GM12878 (cell line): ENCODE measurements at regions not wholly inside any gene's neighbourhood (a gene's known extent, or its start where the extent isn't known, plus 50 kb on each side); places are given as distances from the start of the nearest gene placed in this dataset.
"Not testable (repeated sequence)": the region's sequence is repeated elsewhere in the genome, so short reads cannot be mapped to it uniquely, and the experiment has no call there.

ENCODE experiments used
- ATAC-seq: fragments of 200-7000 bp; cut with Tn5 transposase; 3 replicates; pipeline ENCODE4 v1.9.1; 2020; ENCODE audit warnings: mild to moderate bottlenecking, moderate library complexity
- BruUV-seq: library from RNA; stranded (reverse); fragments of 400-500 nt; replicated peaks from 2 replicates; lab custom pipeline; 2021; lab: Mats Ljungman, UMichigan
- CTCF ChIA-PET: fragments of 300-600 bp; sonication (Branson Sonifier 250); formaldehyde crosslinking; extraction: SDS; loops from one replicate; lab custom pipeline; 2021; ENCODE audit warnings: inconsistent platforms; lab: Yijun Ruan, JAX
- POLR2A ChIA-PET: fragments of 350-600 bp; formaldehyde crosslinking; extraction: SDS; loops from one replicate; lab custom pipeline; 2021; ENCODE audit warnings: inconsistent platforms; lab: Charles Lee
- RAD21 ChIA-PET: fragments of 300-600 bp; sonication (Branson Sonifier 250); formaldehyde crosslinking; loops from one replicate; lab custom pipeline; 2023; ENCODE audit warnings: antibody characterized with exemption; ENCODE audit not compliant: unreplicated experiment; lab: Charles Lee
- SMC1A ChIA-PET: fragments of 300-600 bp; sonication (Branson Sonifier 250); formaldehyde crosslinking; loops from one replicate; lab custom pipeline; 2023; ENCODE audit not compliant: unreplicated experiment, uncharacterized antibody; lab: Charles Lee
- DNase-seq: peaks from one replicate; pipeline ENCODE4 v3.0.0-alpha.2; 2011; ENCODE audit warnings: low read depth, low spot score
- FAIRE-seq: peaks from 3 replicates; lab custom pipeline; 2011; peaks lifted over from hg19 to GRCh38; lab: Jason Lieb, UNC
- H2AFZ ChIP-seq: 2 replicates; pipeline ENCODE4 v1.6.0; 2011; ENCODE audit warnings: low read depth, low read length, control low read depth; ENCODE audit not compliant: control insufficient read depth
- H3K27ac ChIP-seq: 2 replicates; pipeline ENCODE4 v1.5.1; 2011; ENCODE audit warnings: control low read depth; ENCODE audit not compliant: control insufficient read depth, insufficient read depth
- H3K27me3 ChIP-seq, 2 experiments: replicated peaks in 1 of 2; 2 replicates each; pipeline versions ENCODE4 v1.6.0 to v1.6.1; 2011; ENCODE audit warnings: low read length in 1 of 2; ENCODE audit not compliant: control insufficient read depth in 2 of 2, insufficient read depth in 2 of 2
- H3K36me3 ChIP-seq, 2 experiments: 2 replicates each; pipeline ENCODE4 v1.5.1; 2011; ENCODE audit warnings: low read length in 1 of 2; ENCODE audit not compliant: control insufficient read depth in 2 of 2, insufficient read depth in 2 of 2
- H3K4me1 ChIP-seq: 2 replicates; pipeline ENCODE4 v1.6.1; 2011; ENCODE audit warnings: mild to moderate bottlenecking, low read length, moderate library complexity, mixed read lengths; ENCODE audit not compliant: control insufficient read depth, insufficient read depth
- H3K4me2 ChIP-seq: 2 replicates; pipeline ENCODE4 v1.6.0; 2011; ENCODE audit warnings: control low read depth; ENCODE audit not compliant: control insufficient read depth, insufficient read depth
- H3K4me3 ChIP-seq: fragments of 200-600 bp; sonication (generic); 2 replicates; pipeline ENCODE4 v1.5.1; 2016
- H3K79me2 ChIP-seq: 2 replicates; pipeline ENCODE4 v1.6.0; 2011; ENCODE audit warnings: low read length; ENCODE audit not compliant: control insufficient read depth, insufficient read depth
- H3K9ac ChIP-seq: 2 replicates; pipeline ENCODE4 v1.8.0; 2011; ENCODE audit warnings: low read length, control low read depth, mixed read lengths; ENCODE audit not compliant: control insufficient read depth, insufficient read depth
- H3K9me3 ChIP-seq: replicated peaks from 3 replicates; pipeline ENCODE4 v1.5.1; 2011; ENCODE audit warnings: mild to moderate bottlenecking, low read length; ENCODE audit not compliant: control insufficient read depth, insufficient read depth
- H4K20me1 ChIP-seq: 2 replicates; pipeline ENCODE4 v1.6.0; 2011; ENCODE audit not compliant: control insufficient read depth, insufficient read depth
- WGBS: methylation state at CpG from one replicate; pipeline ENCODE4 v1.1.6; 2016; ENCODE audit warnings: low lambda C conversion rate; ENCODE audit not compliant: insufficient replicate concordance, insufficient coverage; ENCODE audit errors: missing lambda C conversion rate; 5-methylcytosine and 5-hydroxymethylcytosine counted together
- in situ Hi-C: fragments of 300-500 bp; cut with MboI; formaldehyde crosslinking; loops from 9 replicates; pipeline ENCODE4 v1.14.3; 2018; ENCODE audit warnings: mixed read lengths
- intact Hi-C: fragments of 100-400 bp; cut with micrococcal nuclease; formaldehyde crosslinking; loops from one replicate; pipeline ENCODE4 v1.14.2; 2022; ENCODE audit not compliant: unreplicated experiment
- TF ChIP-seq, protein P1 (sequence below): fragments of 450-650 bp; formaldehyde crosslinking; IDR thresholded peaks from 2 replicates; pipeline ENCODE4 v1.4.0; 2020; ENCODE audit warnings: mild to moderate bottlenecking, moderate library complexity
- TF ChIP-seq, protein P2 (sequence below): IDR thresholded peaks from 2 replicates; pipeline ENCODE4 v1.6.1; 2011; ENCODE audit warnings: low read depth, low read length, improper control_type of control experiment, borderline replicate concordance

DNA sequence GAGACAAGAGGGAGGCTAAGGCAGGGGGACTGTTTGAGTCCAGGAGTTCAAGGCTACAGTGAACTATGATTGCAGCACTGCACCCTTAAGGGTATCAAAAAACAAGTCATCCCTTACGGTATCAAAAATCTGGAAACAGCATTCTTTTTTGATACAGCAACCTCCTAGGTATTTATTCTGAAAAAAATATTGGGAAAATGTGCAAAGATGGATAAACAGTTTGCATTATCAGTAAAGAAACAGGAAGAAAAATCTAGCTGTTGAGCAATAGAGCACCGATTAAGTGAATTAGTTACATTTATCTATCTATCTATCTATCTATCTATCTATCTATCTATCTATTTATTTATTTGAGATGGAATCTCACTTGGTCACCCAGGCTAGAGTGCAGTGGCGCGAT lies 56.7 kb upstream of the SCAF4 start (continued):
- TF ChIP-seq, protein P1, sequence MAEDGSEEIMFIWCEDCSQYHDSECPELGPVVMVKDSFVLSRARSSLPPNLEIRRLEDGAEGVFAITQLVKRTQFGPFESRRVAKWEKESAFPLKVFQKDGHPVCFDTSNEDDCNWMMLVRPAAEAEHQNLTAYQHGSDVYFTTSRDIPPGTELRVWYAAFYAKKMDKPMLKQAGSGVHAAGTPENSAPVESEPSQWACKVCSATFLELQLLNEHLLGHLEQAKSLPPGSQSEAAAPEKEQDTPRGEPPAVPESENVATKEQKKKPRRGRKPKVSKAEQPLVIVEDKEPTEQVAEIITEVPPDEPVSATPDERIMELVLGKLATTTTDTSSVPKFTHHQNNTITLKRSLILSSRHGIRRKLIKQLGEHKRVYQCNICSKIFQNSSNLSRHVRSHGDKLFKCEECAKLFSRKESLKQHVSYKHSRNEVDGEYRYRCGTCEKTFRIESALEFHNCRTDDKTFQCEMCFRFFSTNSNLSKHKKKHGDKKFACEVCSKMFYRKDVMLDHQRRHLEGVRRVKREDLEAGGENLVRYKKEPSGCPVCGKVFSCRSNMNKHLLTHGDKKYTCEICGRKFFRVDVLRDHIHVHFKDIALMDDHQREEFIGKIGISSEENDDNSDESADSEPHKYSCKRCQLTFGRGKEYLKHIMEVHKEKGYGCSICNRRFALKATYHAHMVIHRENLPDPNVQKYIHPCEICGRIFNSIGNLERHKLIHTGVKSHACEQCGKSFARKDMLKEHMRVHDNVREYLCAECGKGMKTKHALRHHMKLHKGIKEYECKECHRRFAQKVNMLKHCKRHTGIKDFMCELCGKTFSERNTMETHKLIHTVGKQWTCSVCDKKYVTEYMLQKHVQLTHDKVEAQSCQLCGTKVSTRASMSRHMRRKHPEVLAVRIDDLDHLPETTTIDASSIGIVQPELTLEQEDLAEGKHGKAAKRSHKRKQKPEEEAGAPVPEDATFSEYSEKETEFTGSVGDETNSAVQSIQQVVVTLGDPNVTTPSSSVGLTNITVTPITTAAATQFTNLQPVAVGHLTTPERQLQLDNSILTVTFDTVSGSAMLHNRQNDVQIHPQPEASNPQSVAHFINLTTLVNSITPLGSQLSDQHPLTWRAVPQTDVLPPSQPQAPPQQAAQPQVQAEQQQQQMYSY (CRISPR knock-in tag): no peak
- TF ChIP-seq, protein P2, sequence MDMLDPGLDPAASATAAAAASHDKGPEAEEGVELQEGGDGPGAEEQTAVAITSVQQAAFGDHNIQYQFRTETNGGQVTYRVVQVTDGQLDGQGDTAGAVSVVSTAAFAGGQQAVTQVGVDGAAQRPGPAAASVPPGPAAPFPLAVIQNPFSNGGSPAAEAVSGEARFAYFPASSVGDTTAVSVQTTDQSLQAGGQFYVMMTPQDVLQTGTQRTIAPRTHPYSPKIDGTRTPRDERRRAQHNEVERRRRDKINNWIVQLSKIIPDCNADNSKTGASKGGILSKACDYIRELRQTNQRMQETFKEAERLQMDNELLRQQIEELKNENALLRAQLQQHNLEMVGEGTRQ: no peak

DNA sequence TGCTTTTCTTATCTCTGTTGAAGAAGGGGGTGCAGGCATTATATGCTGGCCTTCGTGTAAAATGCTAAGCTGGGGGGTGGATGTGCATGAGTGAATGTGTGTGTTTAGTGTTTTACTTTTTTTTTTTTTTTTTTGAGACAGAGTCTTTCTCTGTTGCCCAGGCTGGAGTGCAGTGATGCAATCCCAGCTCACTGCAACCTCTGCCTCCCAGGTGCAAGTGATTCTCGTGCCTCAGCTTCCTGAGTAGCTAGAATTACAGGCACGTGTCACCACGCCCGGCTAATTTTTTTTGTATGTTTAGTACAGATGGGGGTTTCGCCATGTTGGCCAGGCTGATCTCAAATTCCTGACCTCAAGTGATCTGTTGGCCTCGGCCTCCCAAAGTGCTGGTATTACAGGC lies 55.8 kb upstream of the SCAF4 start:
- in situ Hi-C loops, H3K27ac ChIP-seq, FAIRE-seq, H4K20me1 ChIP-seq, H3K9me3 ChIP-seq, H2AFZ ChIP-seq, H3K36me3 ChIP-seq, H3K79me2 ChIP-seq, H3K4me3 ChIP-seq, intact Hi-C loops, H3K9ac ChIP-seq, DNase-seq, H3K4me2 ChIP-seq, H3K27me3 ChIP-seq, ATAC-seq, H3K4me1 ChIP-seq, BruUV-seq: not testable (repeated sequence)
- CTCF ChIA-PET: interaction anchor here (0.8 kb wide), 1 partner anchor 8 kb away, joined by 4 read pairs; no protein-coding TSS in a partner anchor
- RAD21 ChIA-PET: interaction anchor here (0.5 to 0.6 kb wide), 2 partner anchors 39 to 601 kb away, joined by 3 read pairs; no protein-coding TSS in a partner anchor
- SMC1A ChIA-PET: interaction anchor here (0.7 kb wide), 1 partner anchor 11 kb away, joined by 3 read pairs; no protein-coding TSS in a partner anchor
- POLR2A ChIA-PET: interaction anchor here (0.7 kb wide), 1 partner anchor 16 kb away, joined by 7 read pairs; no protein-coding TSS in a partner anchor
- 1% methylated on average over 7 of the region's 7 CpGs for WGBS
